ENCODE measurements at regions not wholly inside any gene's neighbourhood (a gene's known extent, or its start where the extent isn't known, plus 50 kb on each side); places are given as distances from the start of the nearest gene placed in this dataset.

- TF ChIP-seq CTCF (conservative IDR thresholded peaks at IDR 0.05; ENCODE audit: low read length), result no peak
- TF ChIP-seq EZH2phosphoT487 (IDR thresholded peaks at IDR 0.05; ENCODE audit: borderline replicate concordance, low read depth, low read length), result no peak
Measured at GRCh38 chr3:76788206-76788605, 251.7 kb upstream of the ROBO2 start.
